Heart right ventricle (tissue), 16 donors: ENCODE measurements at regions not wholly inside any gene's neighbourhood (a gene's known extent, or its start where the extent isn't known, plus 50 kb on each side); places are given as distances from the start of the nearest gene placed in this dataset.

Experiments used
- ATAC-seq, 8 donors: fragments of 200-7000 bp; cut with Tn5 transposase; one replicate each; pipeline ENCODE4 v1.9.1; 2020; ENCODE audit warnings: mild to moderate bottlenecking in 8 of 8, moderate library complexity in 8 of 8, moderate number of reproducible peaks in 1 of 8
- DNase-seq, 2 donors: peaks; one replicate each; pipeline ENCODE4 v3.0.0-alpha.2; 2020
- H3K27ac ChIP-seq, 10 donors: fragments of 200-600 bp; sonication (generic) in 2 of 10; one replicate each; pipeline versions ENCODE4 v1.5.0 to v1.8.0; 2020 to 2022; ENCODE audit warnings: mild to moderate bottlenecking in 3 of 10
- H3K27me3 ChIP-seq, 7 donors: fragments of 200-600 bp; one replicate each; pipeline ENCODE4 v1.8.0; 2021 to 2022; ENCODE audit warnings: mild to moderate bottlenecking in 2 of 7
- H3K36me3 ChIP-seq, 9 donors: fragments of 200-600 bp; sonication (generic) in 1 of 9; one replicate each; pipeline versions ENCODE4 v1.5.0 to v1.8.0; 2020 to 2022; ENCODE audit warnings: mild to moderate bottlenecking in 2 of 9
- H3K4me1 ChIP-seq, 9 donors: fragments of 200-600 bp; sonication (generic) in 1 of 9; one replicate each; pipeline versions ENCODE4 v1.5.0 to v1.8.0; 2020 to 2022; ENCODE audit warnings: mild to moderate bottlenecking in 4 of 9
- H3K4me3 ChIP-seq, 10 donors: fragments of 200-600 bp; sonication (generic) in 2 of 10; one replicate each; pipeline versions ENCODE4 v1.5.0 to v1.8.0; 2020 to 2022; ENCODE audit warnings: mild to moderate bottlenecking in 7 of 10, moderate library complexity in 2 of 10
- H3K9me3 ChIP-seq, 11 donors: fragments of 200-600 bp in 10 of 11; sonication (generic) in 2 of 11; one replicate each; pipeline versions ENCODE4 v1.5.0 to v1.8.0; 2013 to 2022; ENCODE audit warnings: mild to moderate bottlenecking in 2 of 11, control low read depth in 1 of 11, moderate library complexity in 1 of 11
- CTCF ChIP-seq, 9 donors: fragments of 200-600 bp; sonication (generic) in 2 of 9; IDR thresholded peaks; one replicate each; pipeline versions ENCODE4 v1.5.0 to v1.8.0; 2021 to 2022; ENCODE audit warnings: antibody characterized with exemption in 9 of 9, mild to moderate bottlenecking in 5 of 9, moderate library complexity in 1 of 9
- WGBS, 2 donors: extraction: QIAGEN DNeasy Blood & Tissue Kit; methylation state at CpG; one replicate each; pipeline ENCODE4 v1.1.7; 2013; ENCODE audit warnings: inconsistent platforms in 1 of 2; 5-methylcytosine and 5-hydroxymethylcytosine counted together
- intact Hi-C, 10 donors: fragments of 100-400 bp; cut with DNase I; formaldehyde crosslinking; loops; one replicate each; pipeline versions ENCODE4 v1.11.1 to v1.14.2; 2022
- donor health status: Arrhythmogenic right ventricular cardiomyopathy.
- donor health status: ischemic (EF 13 %, LVEDD 7.1; RV severe dilation, severe dysfunction).
- donor health status: healthy with polysubstance abuse.
- donor health status: DM: no; HTN: yes; CAD: no.
- donor health status: DM: no; HTN: no; CAD: no.
- donor health status: ischemic (EF 25% LVEDD 6.9; RV normal size, moderate dysfunction).
- donor health status: ischemic (EF 25% LVEDD 5.7; RV mildly dilated, moderate dysfunction).
- donor health status: healthy.
- donor health status: DM: yes; HTN: yes; CAD: no.
- donor health status: Ischemic cardiomyopathy.
- donor health status: ischemic (EF 35%, LVEDD 5.7; RV mildly dilated, moderate dysfunction).
- donor health status: nonischemic (EF 11% LVEDD 7.7; RV severe dilation, severe dysfunction).
- donor health status: DM: yes; HTN: yes; CAD: no.
- donor health status: PGD.
- donor health status: ischemic (EF 29% LVEDD 5.4; RV normal size, mild dysfunction).
- donor health status: nonischemic (EF 23%, LVEDD 6.1; RV moderate dilation, normal function).

- DNase-seq: no peak
- ATAC-seq: peak in 1 of 8 donors; percentile 31
- H3K27me3 ChIP-seq: no peaks in the 10 kb centered on the region
- no peaks in the 10 kb centered on the region for H3K36me3 ChIP-seq
- intact Hi-C loops: no loop called here
- no peak overlapping the region for H3K4me3 ChIP-seq
- no peaks in the 10 kb centered on the region for H3K4me1 ChIP-seq
- no peak overlapping the region for H3K27ac ChIP-seq
- 57 to 63% methylated on average over 10 of the region's 10 CpGs for WGBS, 2 donors
- H3K9me3 ChIP-seq: peaks cover 0 to 4% (median 0%) of the 10 kb centered on the region in 11 donors
- TF ChIP-seq CTCF (IDR thresholded peaks at IDR 0.05): no peak
Observed at GRCh38 chr18:75654851-75655751, 227.6 kb upstream of the SMIM21 start.

GRCh38 chr18:75654386-75654785 is 226.9 kb upstream of the SMIM21 start:
- intact Hi-C loops: no loop called here
- WGBS, 2 donors: 86 to 88% methylated on average over 6 of the region's 6 CpGs
- no peak for TF ChIP-seq CTCF (IDR thresholded peaks at IDR 0.05)

GRCh38 chr18:75652528-75652927 is 225.0 kb upstream of the SMIM21 start:
- no peaks in the 10 kb centered on the region for H3K36me3 ChIP-seq
- TF ChIP-seq CTCF (IDR thresholded peaks at IDR 0.05): no peak
- no peak overlapping the region for H3K27ac ChIP-seq
- no peak overlapping the region for H3K4me3 ChIP-seq
- DNase-seq (no peak), ATAC-seq (no peak)
- H3K4me1 ChIP-seq: no peaks in the 10 kb centered on the region
- WGBS, 2 donors: 79 to 85% methylated on average over 2 of the region's 2 CpGs
- H3K9me3 ChIP-seq: no peaks in the 10 kb centered on the region
- intact Hi-C loops: no loop called here
- H3K27me3 ChIP-seq: no peaks in the 10 kb centered on the region

More at GRCh38 chr18:75654386-75654785, 226.9 kb upstream of the SMIM21 start:
- Histone ChIP-seq H3K36me3 (no peaks in the 10 kb centered on the region), H3K27me3 (no peaks in the 10 kb centered on the region), H3K4me3 (no peak overlapping the region), H3K27ac (no peak overlapping the region), H3K4me1 (no peaks in the 10 kb centered on the region), H3K9me3 (no peaks in the 10 kb centered on the region)
- DNase-seq (no peak), ATAC-seq (no peak)

GRCh38 chr18:75644871-75645270 is 217.4 kb upstream of the SMIM21 start:
- peak in 1 of 8 donors; percentile 38 for ATAC-seq
- H3K9me3 ChIP-seq: peaks cover 0 to 18% (median 0%) of the 10 kb centered on the region in 11 donors

More at GRCh38 chr18:75644871-75645270, 217.4 kb upstream of the SMIM21 start:
- intact Hi-C loops: no loop called here
- H3K4me3 ChIP-seq: no peak overlapping the region
- no peaks in the 10 kb centered on the region for H3K36me3 ChIP-seq
- H3K27me3 ChIP-seq: no peaks in the 10 kb centered on the region
- DNase-seq: no peak
- no peak overlapping the region for H3K27ac ChIP-seq
- 91 to 95% methylated on average over 6 of the region's 6 CpGs for WGBS, 2 donors
- peaks cover 0 to under 1% (median 0%) of the 10 kb centered on the region in 9 donors for H3K4me1 ChIP-seq
- TF ChIP-seq CTCF (IDR thresholded peaks at IDR 0.05): no peak
